ENCODE measurements at regions not wholly inside any gene's neighbourhood (a gene's known extent, or its start where the extent isn't known, plus 50 kb on each side); places are given as distances from the start of the nearest gene placed in this dataset.

DNA sequence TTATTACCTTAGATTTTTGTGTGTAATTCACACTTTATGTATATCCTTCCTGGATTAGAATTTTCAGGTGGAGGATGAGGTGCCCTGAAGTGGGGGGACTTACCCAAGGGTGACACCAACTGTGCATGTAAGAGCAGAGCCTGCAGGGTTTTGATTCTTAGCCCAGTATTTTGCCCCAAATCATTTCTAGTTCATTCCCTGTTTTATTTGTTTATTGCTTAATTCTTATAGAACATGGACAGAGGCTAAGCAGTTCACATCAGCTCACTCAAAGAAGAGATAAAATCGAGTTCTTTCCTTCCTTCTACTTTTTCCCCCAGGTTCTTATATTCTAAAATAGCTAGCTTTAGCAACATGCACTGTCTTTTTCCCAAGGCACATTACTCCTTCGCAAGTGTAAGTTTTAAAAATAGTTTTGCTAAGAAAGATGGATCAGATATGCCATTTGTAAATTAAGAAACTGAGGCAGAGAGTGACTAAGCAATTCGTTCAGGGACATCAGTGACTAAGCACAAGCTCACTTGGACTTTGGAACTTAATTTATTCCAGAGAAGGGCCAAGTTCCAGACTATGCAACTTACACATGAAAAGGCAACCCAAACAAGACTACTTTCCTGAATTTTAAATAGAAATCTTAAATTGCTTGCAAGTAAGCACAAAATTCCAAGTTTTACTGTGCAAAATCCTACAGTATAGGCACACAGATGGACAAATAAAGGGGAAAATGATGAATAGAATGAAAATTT, 427.9 kb upstream of the POU3F3 start:
- H3F3A ChIP-seq (replicated peaks; ENCODE audit: low read depth) = no peaks in the 10 kb centered on the region
- TF ChIP-seq, protein P1, sequence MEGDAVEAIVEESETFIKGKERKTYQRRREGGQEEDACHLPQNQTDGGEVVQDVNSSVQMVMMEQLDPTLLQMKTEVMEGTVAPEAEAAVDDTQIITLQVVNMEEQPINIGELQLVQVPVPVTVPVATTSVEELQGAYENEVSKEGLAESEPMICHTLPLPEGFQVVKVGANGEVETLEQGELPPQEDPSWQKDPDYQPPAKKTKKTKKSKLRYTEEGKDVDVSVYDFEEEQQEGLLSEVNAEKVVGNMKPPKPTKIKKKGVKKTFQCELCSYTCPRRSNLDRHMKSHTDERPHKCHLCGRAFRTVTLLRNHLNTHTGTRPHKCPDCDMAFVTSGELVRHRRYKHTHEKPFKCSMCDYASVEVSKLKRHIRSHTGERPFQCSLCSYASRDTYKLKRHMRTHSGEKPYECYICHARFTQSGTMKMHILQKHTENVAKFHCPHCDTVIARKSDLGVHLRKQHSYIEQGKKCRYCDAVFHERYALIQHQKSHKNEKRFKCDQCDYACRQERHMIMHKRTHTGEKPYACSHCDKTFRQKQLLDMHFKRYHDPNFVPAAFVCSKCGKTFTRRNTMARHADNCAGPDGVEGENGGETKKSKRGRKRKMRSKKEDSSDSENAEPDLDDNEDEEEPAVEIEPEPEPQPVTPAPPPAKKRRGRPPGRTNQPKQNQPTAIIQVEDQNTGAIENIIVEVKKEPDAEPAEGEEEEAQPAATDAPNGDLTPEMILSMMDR (conservative IDR thresholded peaks at IDR 0.05; ENCODE audit: low read depth in 2 of 2) = no peak
- no peak for TF ChIP-seq EZH2 (IDR thresholded peaks at IDR 0.05; ENCODE audit: low read depth, unreplicated experiment)
- TF ChIP-seq, protein P2, sequence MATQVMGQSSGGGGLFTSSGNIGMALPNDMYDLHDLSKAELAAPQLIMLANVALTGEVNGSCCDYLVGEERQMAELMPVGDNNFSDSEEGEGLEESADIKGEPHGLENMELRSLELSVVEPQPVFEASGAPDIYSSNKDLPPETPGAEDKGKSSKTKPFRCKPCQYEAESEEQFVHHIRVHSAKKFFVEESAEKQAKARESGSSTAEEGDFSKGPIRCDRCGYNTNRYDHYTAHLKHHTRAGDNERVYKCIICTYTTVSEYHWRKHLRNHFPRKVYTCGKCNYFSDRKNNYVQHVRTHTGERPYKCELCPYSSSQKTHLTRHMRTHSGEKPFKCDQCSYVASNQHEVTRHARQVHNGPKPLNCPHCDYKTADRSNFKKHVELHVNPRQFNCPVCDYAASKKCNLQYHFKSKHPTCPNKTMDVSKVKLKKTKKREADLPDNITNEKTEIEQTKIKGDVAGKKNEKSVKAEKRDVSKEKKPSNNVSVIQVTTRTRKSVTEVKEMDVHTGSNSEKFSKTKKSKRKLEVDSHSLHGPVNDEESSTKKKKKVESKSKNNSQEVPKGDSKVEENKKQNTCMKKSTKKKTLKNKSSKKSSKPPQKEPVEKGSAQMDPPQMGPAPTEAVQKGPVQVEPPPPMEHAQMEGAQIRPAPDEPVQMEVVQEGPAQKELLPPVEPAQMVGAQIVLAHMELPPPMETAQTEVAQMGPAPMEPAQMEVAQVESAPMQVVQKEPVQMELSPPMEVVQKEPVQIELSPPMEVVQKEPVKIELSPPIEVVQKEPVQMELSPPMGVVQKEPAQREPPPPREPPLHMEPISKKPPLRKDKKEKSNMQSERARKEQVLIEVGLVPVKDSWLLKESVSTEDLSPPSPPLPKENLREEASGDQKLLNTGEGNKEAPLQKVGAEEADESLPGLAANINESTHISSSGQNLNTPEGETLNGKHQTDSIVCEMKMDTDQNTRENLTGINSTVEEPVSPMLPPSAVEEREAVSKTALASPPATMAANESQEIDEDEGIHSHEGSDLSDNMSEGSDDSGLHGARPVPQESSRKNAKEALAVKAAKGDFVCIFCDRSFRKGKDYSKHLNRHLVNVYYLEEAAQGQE (IDR thresholded peaks at IDR 0.05; ENCODE audit: unreplicated experiment) = no peak
- TF ChIP-seq ZNF331 (CRISPR knock-in tag; IDR thresholded peaks at IDR 0.05; ENCODE audit: low read depth) = no peak
- no peak for TF ChIP-seq JUNB (IDR thresholded peaks at IDR 0.05; ENCODE audit: unreplicated experiment)
- Mint-ChIP-seq H3K4me1 (peaks cover 3% of the 10 kb centered on the region; the same call in 1 of the 3 replicates), H3K27ac (no peak overlapping the region), H3K36me3 (ENCODE audit: low read depth) (no peaks in the 10 kb centered on the region), H3K9me3 (no peaks in the 10 kb centered on the region), H3K27me3 (ENCODE audit: insufficient read depth, low read depth, poor library complexity) (peaks cover 3% of the 10 kb centered on the region), H3K4me3 (no peak overlapping the region)
- no peaks in the 10 kb centered on the region for H3K27me3 ChIP-seq (ENCODE audit: insufficient read depth)
- no peaks in the 10 kb centered on the region for H3K79me2 ChIP-seq (replicated peaks; ENCODE audit: insufficient read depth)
- peak overlapping the region; percentile 29; the same call in 1 of the 2 replicates for H2AFZ ChIP-seq
- H3K4me3 ChIP-seq = no peak overlapping the region
- no peaks in the 10 kb centered on the region for H3K36me3 ChIP-seq (ENCODE audit: insufficient read depth)
- H3K4me2 ChIP-seq = no peak overlapping the region
- ATAC-seq (no peak), DNase-seq (ENCODE audit: low spot score) (no peak)
- no peak overlapping the region for H3K27ac ChIP-seq (ENCODE audit: low read depth)
- H4K20me1 ChIP-seq (replicated peaks; ENCODE audit: insufficient read depth) = no peaks in the 10 kb centered on the region
- 0 out of 2 replicates have a peak, but pooled peaks cover 10% of the 10 kb centered on the region for H3K9me2 ChIP-seq (ENCODE audit: insufficient read depth)
- peaks cover 5% of the 10 kb centered on the region; the same call in 1 of the 2 replicates for H3K4me1 ChIP-seq (ENCODE audit: insufficient read depth)

DNA sequence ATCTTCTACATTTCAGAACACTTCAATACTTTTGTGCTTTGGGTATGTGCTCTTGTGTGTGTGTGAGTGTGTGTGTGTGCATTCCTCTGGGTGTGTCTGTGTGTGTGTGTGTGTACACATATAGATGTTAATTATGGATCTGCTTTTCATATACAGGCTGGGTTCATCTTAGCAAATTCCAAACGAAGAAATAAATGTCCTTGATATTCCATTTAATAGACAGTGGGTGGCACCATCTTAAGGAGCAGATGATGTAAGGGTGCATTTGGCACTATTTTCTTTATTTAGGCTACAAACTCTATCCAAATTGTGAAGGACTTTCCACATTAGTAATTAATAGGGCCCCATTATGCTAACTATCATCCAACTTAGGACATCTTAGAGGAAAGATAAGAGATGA, 425.8 kb upstream of the POU3F3 start:
- Histone ChIP-seq H3K4me3 (no peak overlapping the region), H3K27ac (ENCODE audit: low read depth) (no peak overlapping the region), H3K27me3 (ENCODE audit: insufficient read depth) (no peaks in the 10 kb centered on the region), H4K20me1 (replicated peaks; ENCODE audit: insufficient read depth) (no peaks in the 10 kb centered on the region), H3K79me2 (replicated peaks; ENCODE audit: insufficient read depth) (no peaks in the 10 kb centered on the region), H3K4me1 (ENCODE audit: insufficient read depth) (peaks cover 15% of the 10 kb centered on the region), H2AFZ (no peak overlapping the region), H3K4me2 (no peak overlapping the region), H3K36me3 (ENCODE audit: insufficient read depth) (no peaks in the 10 kb centered on the region), H3K9me2 (ENCODE audit: insufficient read depth) (0 out of 2 replicates have a peak, but pooled peaks cover 8% of the 10 kb centered on the region), H3F3A (replicated peaks; ENCODE audit: low read depth) (no peaks in the 10 kb centered on the region)
- peaks cover 21% of the 10 kb centered on the region for H3K4me1 Mint-ChIP-seq
- no peaks in the 10 kb centered on the region for H3K9me3 Mint-ChIP-seq
- DNase-seq (ENCODE audit: low spot score) (no peak), ATAC-seq (no peak)
- peaks cover 3% of the 10 kb centered on the region for H3K27me3 Mint-ChIP-seq (ENCODE audit: insufficient read depth, low read depth, poor library complexity)
- no peaks in the 10 kb centered on the region for H3K36me3 Mint-ChIP-seq (ENCODE audit: low read depth)
- no peak overlapping the region; the same call in 1 of the 2 replicates for H3K27ac Mint-ChIP-seq
- no peak overlapping the region for H3K4me3 Mint-ChIP-seq
- TF ChIP-seq, protein P3, sequence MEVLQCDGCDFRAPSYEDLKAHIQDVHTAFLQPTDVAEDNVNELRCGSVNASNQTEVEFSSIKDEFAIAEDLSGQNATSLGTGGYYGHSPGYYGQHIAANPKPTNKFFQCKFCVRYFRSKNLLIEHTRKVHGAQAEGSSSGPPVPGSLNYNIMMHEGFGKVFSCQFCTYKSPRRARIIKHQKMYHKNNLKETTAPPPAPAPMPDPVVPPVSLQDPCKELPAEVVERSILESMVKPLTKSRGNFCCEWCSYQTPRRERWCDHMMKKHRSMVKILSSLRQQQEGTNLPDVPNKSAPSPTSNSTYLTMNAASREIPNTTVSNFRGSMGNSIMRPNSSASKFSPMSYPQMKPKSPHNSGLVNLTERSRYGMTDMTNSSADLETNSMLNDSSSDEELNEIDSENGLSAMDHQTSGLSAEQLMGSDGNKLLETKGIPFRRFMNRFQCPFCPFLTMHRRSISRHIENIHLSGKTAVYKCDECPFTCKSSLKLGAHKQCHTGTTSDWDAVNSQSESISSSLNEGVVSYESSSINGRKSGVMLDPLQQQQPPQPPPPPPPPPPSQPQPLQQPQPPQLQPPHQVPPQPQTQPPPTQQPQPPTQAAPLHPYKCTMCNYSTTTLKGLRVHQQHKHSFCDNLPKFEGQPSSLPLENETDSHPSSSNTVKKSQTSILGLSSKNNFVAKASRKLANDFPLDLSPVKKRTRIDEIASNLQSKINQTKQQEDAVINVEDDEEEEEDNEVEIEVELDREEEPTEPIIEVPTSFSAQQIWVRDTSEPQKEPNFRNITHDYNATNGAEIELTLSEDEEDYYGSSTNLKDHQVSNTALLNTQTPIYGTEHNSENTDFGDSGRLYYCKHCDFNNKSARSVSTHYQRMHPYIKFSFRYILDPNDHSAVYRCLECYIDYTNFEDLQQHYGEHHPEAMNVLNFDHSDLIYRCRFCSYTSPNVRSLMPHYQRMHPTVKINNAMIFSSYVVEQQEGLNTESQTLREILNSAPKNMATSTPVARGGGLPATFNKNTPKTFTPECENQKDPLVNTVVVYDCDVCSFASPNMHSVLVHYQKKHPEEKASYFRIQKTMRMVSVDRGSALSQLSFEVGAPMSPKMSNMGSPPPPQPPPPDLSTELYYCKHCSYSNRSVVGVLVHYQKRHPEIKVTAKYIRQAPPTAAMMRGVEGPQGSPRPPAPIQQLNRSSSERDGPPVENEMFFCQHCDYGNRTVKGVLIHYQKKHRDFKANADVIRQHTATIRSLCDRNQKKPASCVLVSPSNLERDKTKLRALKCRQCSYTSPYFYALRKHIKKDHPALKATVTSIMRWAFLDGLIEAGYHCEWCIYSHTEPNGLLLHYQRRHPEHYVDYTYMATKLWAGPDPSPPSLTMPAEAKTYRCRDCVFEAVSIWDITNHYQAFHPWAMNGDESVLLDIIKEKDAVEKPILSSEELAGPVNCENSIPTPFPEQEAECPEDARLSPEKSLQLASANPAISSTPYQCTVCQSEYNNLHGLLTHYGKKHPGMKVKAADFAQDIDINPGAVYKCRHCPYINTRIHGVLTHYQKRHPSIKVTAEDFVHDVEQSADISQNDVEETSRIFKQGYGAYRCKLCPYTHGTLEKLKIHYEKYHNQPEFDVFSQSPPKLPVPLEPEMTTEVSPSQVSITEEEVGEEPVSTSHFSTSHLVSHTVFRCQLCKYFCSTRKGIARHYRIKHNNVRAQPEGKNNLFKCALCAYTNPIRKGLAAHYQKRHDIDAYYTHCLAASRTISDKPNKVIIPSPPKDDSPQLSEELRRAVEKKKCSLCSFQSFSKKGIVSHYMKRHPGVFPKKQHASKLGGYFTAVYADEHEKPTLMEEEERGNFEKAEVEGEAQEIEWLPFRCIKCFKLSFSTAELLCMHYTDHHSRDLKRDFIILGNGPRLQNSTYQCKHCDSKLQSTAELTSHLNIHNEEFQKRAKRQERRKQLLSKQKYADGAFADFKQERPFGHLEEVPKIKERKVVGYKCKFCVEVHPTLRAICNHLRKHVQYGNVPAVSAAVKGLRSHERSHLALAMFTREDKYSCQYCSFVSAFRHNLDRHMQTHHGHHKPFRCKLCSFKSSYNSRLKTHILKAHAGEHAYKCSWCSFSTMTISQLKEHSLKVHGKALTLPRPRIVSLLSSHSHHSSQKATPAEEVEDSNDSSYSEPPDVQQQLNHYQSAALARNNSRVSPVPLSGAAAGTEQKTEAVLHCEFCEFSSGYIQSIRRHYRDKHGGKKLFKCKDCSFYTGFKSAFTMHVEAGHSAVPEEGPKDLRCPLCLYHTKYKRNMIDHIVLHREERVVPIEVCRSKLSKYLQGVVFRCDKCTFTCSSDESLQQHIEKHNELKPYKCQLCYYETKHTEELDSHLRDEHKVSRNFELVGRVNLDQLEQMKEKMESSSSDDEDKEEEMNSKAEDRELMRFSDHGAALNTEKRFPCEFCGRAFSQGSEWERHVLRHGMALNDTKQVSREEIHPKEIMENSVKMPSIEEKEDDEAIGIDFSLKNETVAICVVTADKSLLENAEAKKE (CRISPR knock-in tag; IDR thresholded peaks at IDR 0.05) = no peak
- TF ChIP-seq JUNB (IDR thresholded peaks at IDR 0.05; ENCODE audit: unreplicated experiment) (no peak), EZH2phosphoT487 (IDR thresholded peaks at IDR 0.05; ENCODE audit: unreplicated experiment) (no peak), NANOG (IDR thresholded peaks at IDR 0.05; ENCODE audit: borderline replicate concordance) (no peak), ZNF114 (CRISPR knock-in tag; IDR thresholded peaks at IDR 0.05) (no peak)
